ENCODE measurements at regions not wholly inside any gene's neighbourhood (a gene's known extent, or its start where the extent isn't known, plus 50 kb on each side); places are given as distances from the start of the nearest gene placed in this dataset.

- TF ChIP-seq EZH2 (IDR thresholded peaks at IDR 0.05; ENCODE audit: borderline replicate concordance, low read depth, low read length, severe bottlenecking) = no peak
- TF ChIP-seq CTCF (IDR thresholded peaks at IDR 0.05; ENCODE audit: borderline replicate concordance, extremely low read depth, low read length, poor library complexity, severe bottlenecking) = no peak
These were observed 384.0 kb downstream of the PLK2 start for GRCh38 chr5:58075907-58076306.
